ENCODE measurements at regions not wholly inside any gene's neighbourhood (a gene's known extent, or its start where the extent isn't known, plus 50 kb on each side); places are given as distances from the start of the nearest gene placed in this dataset.

DNA sequence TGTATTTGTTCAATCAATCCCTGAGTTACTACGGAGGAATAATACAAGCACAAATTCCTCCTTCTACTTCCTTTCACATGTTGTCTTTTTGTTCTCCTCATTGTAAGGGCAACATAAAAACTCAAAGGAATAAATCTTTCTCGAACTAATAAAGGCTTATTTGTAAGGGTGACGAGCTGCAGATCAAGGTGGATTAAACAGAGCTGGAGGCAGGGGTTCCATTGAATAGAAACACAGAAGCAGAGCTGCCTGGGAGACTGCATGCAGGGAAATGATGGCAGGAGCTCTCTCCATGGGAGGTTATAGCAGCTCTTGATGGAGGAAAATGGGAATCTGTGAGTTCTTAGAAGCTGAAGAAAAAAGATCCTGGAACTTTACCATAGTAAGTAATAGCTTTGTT, 160.2 kb downstream of the CYYR1 start:
- no peak for DNase-seq (ENCODE audit: low read depth)

GRCh38 chr21:26409735-26410134, 163.4 kb downstream of the CYYR1 start:
- no peak for DNase-seq (ENCODE audit: low read depth)

GRCh38 chr21:26408511-26408910, 164.6 kb downstream of the CYYR1 start:
- no peak for DNase-seq (ENCODE audit: low read depth)

DNA sequence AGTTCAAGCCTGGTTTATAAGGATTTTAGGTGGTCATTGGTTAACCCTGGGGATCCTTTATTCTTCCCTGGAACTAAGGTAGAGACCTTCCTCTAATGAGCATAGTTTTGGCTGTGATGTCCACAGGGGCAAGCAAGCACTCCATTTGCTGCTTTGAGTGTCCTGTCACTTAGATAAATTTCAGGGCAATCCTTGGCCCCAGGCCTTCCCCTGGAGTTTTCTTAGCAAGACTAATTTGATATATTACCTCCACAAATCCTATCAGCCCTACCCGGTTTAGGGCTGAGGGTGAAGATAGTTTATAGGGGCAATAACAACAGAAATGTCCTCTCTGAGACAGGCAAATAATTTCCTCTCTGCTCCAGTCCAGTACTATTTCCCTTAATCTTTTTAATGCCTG, 166.6 kb downstream of the CYYR1 start:
- no peak for DNase-seq (ENCODE audit: low read depth)

GRCh38 chr21:26405735-26406361, 167.2 kb downstream of the CYYR1 start:
- DNase-seq (ENCODE audit: low read depth) = peak; percentile 90

GRCh38 chr21:26405071-26405470, 168.0 kb downstream of the CYYR1 start:
- DNase-seq (ENCODE audit: low read depth) = peak; percentile 70

GRCh38 chr21:26404288-26404687, 168.8 kb downstream of the CYYR1 start:
- no peak for DNase-seq (ENCODE audit: low read depth)

GRCh38 chr21:26403321-26403720, 169.8 kb downstream of the CYYR1 start:
- no peak for DNase-seq (ENCODE audit: low read depth)

GRCh38 chr21:26397545-26397944, 175.5 kb downstream of the CYYR1 start:
- DNase-seq (ENCODE audit: low read depth) = peak; percentile 38

DNA sequence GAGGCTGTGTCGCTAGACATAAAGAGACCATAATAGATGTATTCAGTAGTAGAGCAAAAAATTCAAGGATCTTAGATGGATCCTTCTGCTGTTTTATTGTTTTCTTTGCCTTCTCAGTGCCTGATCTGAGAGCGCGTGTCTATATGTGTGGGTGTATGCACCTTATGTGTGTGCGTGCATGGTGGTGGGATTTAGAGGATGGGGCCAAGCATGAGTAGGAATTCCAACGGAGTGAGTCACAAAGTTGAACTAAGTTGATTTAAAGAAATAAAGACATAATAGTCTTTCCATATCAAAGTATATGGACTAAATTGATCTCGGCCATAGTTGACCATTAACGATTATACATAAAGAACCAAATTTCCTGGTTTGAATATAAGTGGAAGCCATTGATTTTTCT, 178.7 kb downstream of the CYYR1 start:
- DNase-seq (ENCODE audit: low read depth) = no peak

DNA sequence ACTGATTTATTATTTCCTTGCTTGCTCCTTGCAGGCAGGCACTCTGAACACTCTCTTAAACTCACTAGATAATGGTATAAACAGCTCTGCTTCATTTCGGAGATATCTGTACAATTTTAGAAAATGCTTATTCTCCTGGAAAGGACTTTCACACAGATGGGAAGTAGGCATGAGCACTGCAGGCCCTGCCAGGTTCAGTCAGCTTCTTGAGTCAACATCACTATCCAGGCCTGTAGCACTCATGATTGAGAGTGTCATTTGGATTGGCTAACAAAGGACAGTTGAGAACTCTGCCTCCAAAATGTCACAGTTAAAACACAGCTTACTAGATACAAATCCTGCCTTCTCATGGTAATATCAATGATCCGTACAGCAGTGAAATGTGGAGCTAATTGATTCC, 181.9 kb downstream of the CYYR1 start:
- no peak for DNase-seq (ENCODE audit: low read depth)

DNA sequence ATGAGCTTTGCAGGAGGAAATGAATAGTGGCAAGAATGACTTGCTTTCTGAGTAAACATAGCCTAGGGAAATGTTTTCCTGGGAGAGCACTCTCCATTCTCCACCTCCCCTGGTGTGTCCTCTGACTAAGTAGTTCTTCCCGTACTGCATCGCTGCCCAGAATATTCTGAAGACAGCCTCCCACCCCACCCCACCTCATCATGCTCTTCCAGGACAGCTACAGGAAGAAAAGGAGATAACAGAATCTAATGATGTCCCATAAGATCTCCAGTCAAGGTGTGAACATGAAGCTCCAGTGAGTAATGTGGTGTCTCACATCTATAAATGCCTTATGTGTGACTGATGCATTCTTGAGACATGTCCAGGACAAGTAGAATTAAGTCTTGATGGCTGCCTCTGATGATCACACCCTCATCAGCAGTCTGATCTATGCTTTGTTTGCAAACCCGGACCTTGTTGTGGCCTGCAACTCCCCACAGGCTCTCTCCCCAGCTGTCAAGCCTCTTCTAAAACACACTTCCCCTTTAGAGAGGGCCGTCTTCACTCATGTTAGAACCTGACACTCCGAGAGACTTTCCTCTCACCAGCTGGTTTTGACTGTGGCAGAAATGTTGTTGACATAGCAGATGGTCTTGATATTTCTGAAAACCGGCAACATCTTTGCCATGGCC, 183.0 kb downstream of the CYYR1 start:
- DNase-seq (ENCODE audit: low read depth) = peak; percentile 79

GRCh38 chr21:26388731-26389231, 184.3 kb downstream of the CYYR1 start:
- DNase-seq (ENCODE audit: low read depth) = peak; percentile 75

DNA sequence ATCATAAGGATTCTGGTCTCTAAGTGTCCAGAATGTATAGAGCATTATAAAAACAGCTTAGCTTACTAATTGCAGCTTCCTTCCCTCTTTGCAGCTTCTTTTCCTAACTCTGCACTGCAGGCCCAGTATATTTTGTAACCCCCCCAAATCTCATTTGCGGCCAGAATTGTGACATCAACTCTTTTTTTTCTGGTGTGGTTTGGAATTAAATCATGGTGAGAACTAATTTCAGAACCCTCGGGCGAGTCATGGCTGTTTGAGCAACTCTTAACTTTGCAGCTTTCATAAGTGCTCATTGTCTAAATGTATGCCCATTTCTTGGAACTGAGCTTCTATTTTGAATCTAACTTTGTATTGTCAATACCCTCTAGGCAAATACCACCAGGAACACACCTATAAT, 187.4 kb downstream of the CYYR1 start:
- peak; percentile 42 for DNase-seq (ENCODE audit: low read depth)

DNA sequence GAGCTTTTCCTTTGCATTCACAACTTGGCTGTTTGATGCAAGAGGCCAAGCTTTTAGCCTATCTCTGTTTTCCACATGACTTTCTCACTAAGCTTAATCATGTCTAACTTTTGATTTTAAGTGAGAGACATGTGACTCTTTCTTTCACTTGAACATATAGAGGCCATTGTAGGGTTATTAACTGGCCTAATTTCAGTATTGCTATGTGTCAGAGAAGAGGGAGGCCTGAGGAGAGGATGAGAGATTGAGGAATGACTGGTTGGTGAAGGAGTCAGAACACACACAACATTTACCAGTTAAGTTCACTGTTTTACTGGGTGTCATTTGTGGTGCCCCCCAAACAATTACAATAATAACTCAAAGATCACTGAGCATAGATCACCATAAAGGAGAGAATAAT, 193.5 kb downstream of the CYYR1 start:
- no peak for DNase-seq (ENCODE audit: low read depth)

- no peak for DNase-seq (ENCODE audit: low read depth)
These were observed 195.9 kb downstream of the CYYR1 start for GRCh38 chr21:26377111-26377694.

GRCh38 chr21:26374817-26375216, 198.3 kb downstream of the CYYR1 start:
- no peak for DNase-seq (ENCODE audit: low read depth)

GRCh38 chr21:26368591-26369320, 198.2 kb upstream of the APP start:
- DNase-seq (ENCODE audit: low read depth) = no peak

- DNase-seq (ENCODE audit: low read depth) = peak; percentile 13
These were observed 196.2 kb upstream of the APP start for GRCh38 chr21:26366781-26367180.

- no peak for DNase-seq (ENCODE audit: low read depth)
These were observed 195.3 kb upstream of the APP start for GRCh38 chr21:26365849-26366248.

DNA sequence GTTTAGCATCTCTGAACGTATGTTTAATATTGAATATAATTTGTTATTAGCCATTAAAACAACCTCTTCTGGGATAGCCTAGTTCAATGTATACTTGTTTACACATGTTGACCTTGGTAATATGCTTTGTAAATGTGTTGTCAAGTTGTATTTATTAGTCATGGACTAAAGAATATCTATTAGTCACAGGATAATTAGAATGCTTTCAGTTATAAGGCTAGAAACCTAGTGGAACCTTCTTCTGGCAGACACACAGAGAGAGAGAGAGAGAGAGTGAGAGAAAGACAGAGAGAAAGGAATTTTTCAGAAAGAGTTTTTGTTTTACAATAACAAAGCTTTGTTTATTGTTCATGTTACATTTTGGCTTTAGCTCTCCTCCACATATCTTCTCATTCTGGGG, 181.1 kb upstream of the APP start:
- no peak for DNase-seq (ENCODE audit: low read depth)

GRCh38 chr21:26332867-26333266, 162.3 kb upstream of the APP start:
- no peak for DNase-seq (ENCODE audit: low read depth)
